Neural crest cell (in vitro differentiated cells): ENCODE measurements at regions not wholly inside any gene's neighbourhood (a gene's known extent, or its start where the extent isn't known, plus 50 kb on each side); places are given as distances from the start of the nearest gene placed in this dataset.

Experiments used
- DNase-seq: peaks from one replicate; pipeline ENCODE4 v3.0.0; 2021; ENCODE audit warnings: low read depth, mixed read lengths, low spot score
- H3K27ac Mint-ChIP-seq: one replicate; pipeline ENCODE4 v1.8.0; 2021; ENCODE audit warnings: mild to moderate bottlenecking, mixed read lengths; ENCODE audit not compliant: unreplicated experiment
- H3K27me3 Mint-ChIP-seq: 2 replicates; pipeline ENCODE4 v1.8.0; 2021; ENCODE audit warnings: low read depth, mild to moderate bottlenecking, mixed read lengths
- H3K36me3 Mint-ChIP-seq: 2 replicates; pipeline ENCODE4 v1.8.0; 2021; ENCODE audit warnings: low read depth, mild to moderate bottlenecking, mixed read lengths
- H3K4me1 Mint-ChIP-seq: 2 replicates; pipeline ENCODE4 v1.8.0; 2021; ENCODE audit warnings: mixed read lengths
- H3K4me3 Mint-ChIP-seq: one replicate; pipeline ENCODE4 v1.8.0; 2021; ENCODE audit warnings: mild to moderate bottlenecking, mixed read lengths
- H3K9me3 Mint-ChIP-seq: 2 replicates; pipeline ENCODE4 v1.8.0; 2021; ENCODE audit warnings: mixed read lengths
- CTCF ChIP-seq: fragments of 200-600 bp; sonication (generic); conservative IDR thresholded peaks from 2 replicates; pipeline ENCODE4 v1.5.0; 2021; ENCODE audit warnings: antibody characterized with exemption, mild to moderate bottlenecking

DNA sequence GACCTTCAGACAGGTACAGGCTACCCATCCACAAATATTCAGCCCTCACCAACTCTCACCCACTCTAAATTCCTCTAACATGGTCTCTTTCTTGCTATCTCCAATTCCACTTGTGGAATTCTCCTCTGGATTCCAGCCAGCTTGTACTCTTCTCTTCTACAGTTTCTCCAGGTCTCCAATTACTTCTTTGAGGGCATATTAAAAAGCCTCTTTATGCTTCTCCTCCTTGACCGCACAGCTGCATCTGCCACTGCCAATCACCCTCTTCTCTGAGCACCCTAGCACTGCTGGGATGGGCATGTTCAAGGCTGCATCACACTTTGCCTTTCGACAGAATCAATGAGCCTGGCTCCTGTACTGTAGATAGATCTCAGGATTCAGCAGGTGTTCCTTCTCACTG lies 101.5 kb upstream of the ANKRD1 start:
- Mint-ChIP-seq H3K9me3 (peaks cover 10% of the 10 kb centered on the region), H3K36me3 (peaks cover 9% of the 10 kb centered on the region), H3K4me3 (no peak overlapping the region), H3K27me3 (no peaks in the 10 kb centered on the region), H3K4me1 (peaks cover 32% of the 10 kb centered on the region), H3K27ac (no peak overlapping the region)
- TF ChIP-seq CTCF: no peak
- DNase-seq: no peak

DNA sequence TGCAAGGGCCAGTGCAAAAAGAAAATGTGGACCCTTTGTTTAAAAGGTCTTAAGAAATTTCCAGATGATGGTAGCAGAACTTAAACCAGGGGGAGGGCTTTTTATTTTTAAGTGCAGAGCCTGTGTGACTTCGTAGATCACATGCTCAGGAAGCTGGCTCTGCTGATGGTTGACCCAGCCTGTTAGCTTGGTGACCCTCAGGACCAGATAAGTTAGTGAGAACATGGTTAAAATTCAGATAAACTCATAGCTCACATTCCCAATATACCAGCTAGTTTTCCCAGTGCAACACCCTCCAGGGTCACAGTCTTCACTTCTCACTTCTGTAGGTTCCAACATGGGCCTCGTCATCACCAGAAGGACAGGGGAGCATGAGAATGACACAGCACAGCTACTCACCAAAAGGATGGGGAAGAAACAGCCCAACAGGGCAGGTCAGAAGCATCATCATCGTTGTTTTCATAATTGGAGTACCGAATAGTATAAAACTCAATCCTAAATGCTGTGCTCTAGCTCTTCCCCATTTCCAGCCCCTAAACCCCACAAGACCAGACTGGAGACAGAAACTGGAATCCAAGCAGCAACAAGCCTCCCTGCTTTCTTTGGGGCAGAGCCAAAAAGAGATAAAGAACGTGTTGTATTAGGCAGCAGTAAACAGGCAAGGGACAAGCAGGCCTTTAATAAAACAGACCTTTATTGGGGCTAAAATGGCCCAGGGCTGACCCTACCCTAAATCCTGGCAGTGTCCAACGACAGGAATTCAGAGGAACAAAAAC lies 102.2 kb upstream of the ANKRD1 start:
- H3K9me3 Mint-ChIP-seq: peaks cover 10% of the 10 kb centered on the region
- no peak for DNase-seq
- peak overlapping the region; percentile 78 for H3K27ac Mint-ChIP-seq
- H3K36me3 Mint-ChIP-seq: peaks cover 9% of the 10 kb centered on the region
- peaks cover 32% of the 10 kb centered on the region for H3K4me1 Mint-ChIP-seq
- no peaks in the 10 kb centered on the region for H3K27me3 Mint-ChIP-seq
- peak overlapping the region; percentile 48 for H3K4me3 Mint-ChIP-seq
- no peak for TF ChIP-seq CTCF

GRCh38 chr10:91023700-91024398 lies 103.0 kb upstream of the ANKRD1 start:
- no peaks in the 10 kb centered on the region for H3K27me3 Mint-ChIP-seq
- no peak overlapping the region for H3K4me3 Mint-ChIP-seq
- no peak for TF ChIP-seq CTCF
- no peak overlapping the region for H3K27ac Mint-ChIP-seq
- peaks cover 32% of the 10 kb centered on the region for H3K4me1 Mint-ChIP-seq
- DNase-seq: no peak
- peaks cover 9% of the 10 kb centered on the region for H3K36me3 Mint-ChIP-seq
- H3K9me3 Mint-ChIP-seq: peaks cover 10% of the 10 kb centered on the region

DNA sequence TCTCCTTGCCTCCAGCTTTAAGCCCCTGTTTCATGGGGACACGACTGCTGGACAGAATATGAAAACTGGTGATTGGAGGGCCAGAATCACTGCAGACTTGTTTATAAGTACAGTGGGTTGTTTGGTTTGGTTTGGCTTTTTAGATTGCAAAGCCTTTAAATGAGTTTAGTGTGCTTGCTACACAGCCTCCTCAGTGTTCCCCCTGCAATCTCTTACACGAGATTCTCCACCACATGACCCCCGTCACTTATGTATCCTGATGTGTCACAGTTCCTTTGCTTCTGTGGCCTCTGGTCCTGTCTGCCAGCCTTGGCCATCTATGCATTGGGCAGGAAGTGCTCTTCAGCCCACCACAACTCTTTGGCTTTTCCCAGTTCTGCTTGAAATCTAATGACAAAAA lies 103.7 kb upstream of the ANKRD1 start:
- Mint-ChIP-seq H3K4me1 (peaks cover 32% of the 10 kb centered on the region), H3K27me3 (no peaks in the 10 kb centered on the region), H3K36me3 (peaks cover 9% of the 10 kb centered on the region), H3K9me3 (peaks cover 10% of the 10 kb centered on the region), H3K4me3 (no peak overlapping the region), H3K27ac (no peak overlapping the region)
- no peak for TF ChIP-seq CTCF
- DNase-seq: no peak

DNA sequence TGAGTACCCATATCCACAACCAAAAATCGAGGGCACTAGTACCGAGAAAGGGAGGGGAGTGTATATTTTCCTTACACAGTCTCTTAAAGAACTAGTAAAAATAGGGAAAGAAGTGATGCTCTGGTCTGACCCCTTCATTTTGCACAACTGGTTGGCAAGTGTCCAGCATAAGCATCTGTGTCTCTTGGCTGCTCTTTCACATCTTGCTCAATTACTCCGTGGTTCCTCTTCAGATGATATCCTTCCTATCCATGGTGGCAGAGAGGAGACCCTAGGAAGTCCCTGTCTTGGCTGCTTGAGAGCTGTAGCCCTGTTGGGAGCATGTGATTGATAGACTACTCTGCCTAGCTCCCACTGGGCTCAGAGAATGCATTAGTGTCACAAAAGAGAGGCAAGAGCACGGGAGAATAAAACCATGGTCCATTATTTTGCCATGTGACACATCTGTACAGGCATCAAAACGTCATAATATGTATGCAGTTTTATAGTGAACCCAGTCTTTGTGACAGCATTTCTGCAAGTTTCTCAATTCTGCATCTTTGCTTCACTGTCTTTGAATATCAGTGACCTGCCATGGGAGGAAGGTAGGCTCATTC lies 111.8 kb upstream of the ANKRD1 start:
- DNase-seq: no peak
- peaks cover 30% of the 10 kb centered on the region for H3K4me1 Mint-ChIP-seq
- H3K4me3 Mint-ChIP-seq: no peak overlapping the region
- H3K27me3 Mint-ChIP-seq: no peaks in the 10 kb centered on the region
- no peaks in the 10 kb centered on the region for H3K9me3 Mint-ChIP-seq
- H3K36me3 Mint-ChIP-seq: no peaks in the 10 kb centered on the region
- no peak for TF ChIP-seq CTCF
- peak overlapping the region; percentile 28 for H3K27ac Mint-ChIP-seq
